ENCODE measurements at regions not wholly inside any gene's neighbourhood (a gene's known extent, or its start where the extent isn't known, plus 50 kb on each side); places are given as distances from the start of the nearest gene placed in this dataset.

- H3K4me3 ChIP-seq (ENCODE audit: low read depth in 1 of 5, low read length in 5 of 5): no peak overlapping the region
- H3K9ac ChIP-seq (ENCODE audit: low read length in 5 of 5): no peak overlapping the region
- H3K36me3 ChIP-seq (ENCODE audit: control insufficient read depth in 5 of 5, insufficient read depth in 5 of 5, low read length in 5 of 5): no peaks in the 10 kb centered on the region
- H3K4me1 ChIP-seq (ENCODE audit: control insufficient read depth in 5 of 5, insufficient read depth in 5 of 5, low read length in 5 of 5): no peaks in the 10 kb centered on the region
- no peak overlapping the region for H3K27ac ChIP-seq (ENCODE audit: low read depth, low read length)
- H3K27me3 ChIP-seq (ENCODE audit: control insufficient read depth in 5 of 5, insufficient read depth in 4 of 5, low read length in 5 of 5): peaks cover 0 to 2% (median 0%) of the 10 kb centered on the region in 5 donors
- H3K9me3 ChIP-seq (ENCODE audit: control insufficient read depth in 5 of 5, low read length in 5 of 5): no peaks in the 10 kb centered on the region
Measured at GRCh38 chr7:42292991-42293521, 56.0 kb upstream of the GLI3 start.

- peaks cover 0 to 2% (median 0%) of the 10 kb centered on the region in 5 donors for H3K27me3 ChIP-seq (ENCODE audit: control insufficient read depth in 5 of 5, insufficient read depth in 4 of 5, low read length in 5 of 5)
- H3K9ac ChIP-seq (ENCODE audit: low read length in 5 of 5): no peak overlapping the region
- H3K4me1 ChIP-seq (ENCODE audit: control insufficient read depth in 5 of 5, insufficient read depth in 5 of 5, low read length in 5 of 5): no peaks in the 10 kb centered on the region
- no peaks in the 10 kb centered on the region for H3K36me3 ChIP-seq (ENCODE audit: control insufficient read depth in 5 of 5, insufficient read depth in 5 of 5, low read length in 5 of 5)
- H3K9me3 ChIP-seq (ENCODE audit: control insufficient read depth in 5 of 5, low read length in 5 of 5): no peaks in the 10 kb centered on the region
- no peak overlapping the region for H3K4me3 ChIP-seq (ENCODE audit: low read depth in 1 of 5, low read length in 5 of 5)
- no peak overlapping the region for H3K27ac ChIP-seq (ENCODE audit: low read depth, low read length)
Measured at GRCh38 chr7:42289473-42289872, 52.5 kb upstream of the GLI3 start.
